ENCODE measurements at regions not wholly inside any gene's neighbourhood (a gene's known extent, or its start where the extent isn't known, plus 50 kb on each side); places are given as distances from the start of the nearest gene placed in this dataset.

GRCh38 chr18:72637299-72637698 is 93.2 kb upstream of the CBLN2 start:
- intact Hi-C loops (cut with DNase I), result no loop called here
- WGBS, 2 donors, result 70 to 77% methylated on average over 6 of the region's 6 CpGs
- DNase-seq, result no peak
- no peak overlapping the region for H3K27ac ChIP-seq
- no peaks in the 10 kb centered on the region for H3K27me3 ChIP-seq
- no peaks in the 10 kb centered on the region for H3K36me3 ChIP-seq
- H3K9me3 ChIP-seq, result no peaks in the 10 kb centered on the region
- H3K4me1 ChIP-seq, result no peaks in the 10 kb centered on the region
- no peak overlapping the region for H3K4me3 ChIP-seq
- TF ChIP-seq POLR2A (IDR thresholded peaks at IDR 0.05) (no peak), POLR2AphosphoS5 (IDR thresholded peaks at IDR 0.05) (no peak), EP300 (IDR thresholded peaks at IDR 0.05) (no peak), CTCF (IDR thresholded peaks at IDR 0.05) (no peak)

- H3K9me3 ChIP-seq, result no peaks in the 10 kb centered on the region
- H3K4me1 ChIP-seq, result no peaks in the 10 kb centered on the region
- DNase-seq, result no peak
- no peak overlapping the region for H3K4me3 ChIP-seq
- no peaks in the 10 kb centered on the region for H3K27me3 ChIP-seq
- H3K27ac ChIP-seq, result no peak overlapping the region
- TF ChIP-seq CTCF (IDR thresholded peaks at IDR 0.05) (no peak), EP300 (IDR thresholded peaks at IDR 0.05) (no peak), POLR2A (IDR thresholded peaks at IDR 0.05) (no peak), POLR2AphosphoS5 (IDR thresholded peaks at IDR 0.05) (no peak)
- intact Hi-C loops (cut with DNase I), result no loop called here
- no peaks in the 10 kb centered on the region for H3K36me3 ChIP-seq
Observed at GRCh38 chr18:72636611-72637010, 92.5 kb upstream of the CBLN2 start.

GRCh38 chr18:72634500-72634899 is 90.4 kb upstream of the CBLN2 start:
- H3K4me1 ChIP-seq, result no peaks in the 10 kb centered on the region
- DNase-seq, result no peak
- H3K4me3 ChIP-seq, result no peak overlapping the region
- intact Hi-C loops (cut with DNase I), result no loop called here
- 53 to 57% methylated on average over 2 of the region's 2 CpGs for WGBS, 2 donors
- no peaks in the 10 kb centered on the region for H3K27me3 ChIP-seq
- no peaks in the 10 kb centered on the region for H3K9me3 ChIP-seq
- TF ChIP-seq POLR2A (IDR thresholded peaks at IDR 0.05) (no peak), EP300 (IDR thresholded peaks at IDR 0.05) (no peak), POLR2AphosphoS5 (IDR thresholded peaks at IDR 0.05) (no peak), CTCF (IDR thresholded peaks at IDR 0.05) (no peak)
- H3K27ac ChIP-seq, result no peak overlapping the region
- H3K36me3 ChIP-seq, result no peaks in the 10 kb centered on the region

- 71 to 77% methylated on average over 5 of the region's 5 CpGs for WGBS, 2 donors
- no peak for TF ChIP-seq CTCF (IDR thresholded peaks at IDR 0.05)
- no peak for TF ChIP-seq EP300 (IDR thresholded peaks at IDR 0.05)
- no peak for TF ChIP-seq POLR2AphosphoS5 (IDR thresholded peaks at IDR 0.05)
- no peak for TF ChIP-seq POLR2A (IDR thresholded peaks at IDR 0.05)
- no peaks in the 10 kb centered on the region for H3K4me1 ChIP-seq
- no peak for DNase-seq
- no peaks in the 10 kb centered on the region for H3K9me3 ChIP-seq
- no peak overlapping the region for H3K4me3 ChIP-seq
- no peaks in the 10 kb centered on the region for H3K36me3 ChIP-seq
- intact Hi-C loops (cut with DNase I), result no loop called here
- H3K27ac ChIP-seq, result no peak overlapping the region
- no peaks in the 10 kb centered on the region for H3K27me3 ChIP-seq
Observed at GRCh38 chr18:72630991-72631390, 86.8 kb upstream of the CBLN2 start.

- 51 to 57% methylated on average over 4 of the region's 4 CpGs for WGBS, 2 donors
- DNase-seq, result no peak
- H3K27ac ChIP-seq, result no peak overlapping the region
- no peaks in the 10 kb centered on the region for H3K27me3 ChIP-seq
- intact Hi-C loops (cut with DNase I), result no loop called here
- no peaks in the 10 kb centered on the region for H3K36me3 ChIP-seq
- H3K4me1 ChIP-seq, result no peaks in the 10 kb centered on the region
- TF ChIP-seq CTCF (IDR thresholded peaks at IDR 0.05) (no peak), POLR2A (IDR thresholded peaks at IDR 0.05) (no peak), POLR2AphosphoS5 (IDR thresholded peaks at IDR 0.05) (no peak), EP300 (IDR thresholded peaks at IDR 0.05) (no peak)
- H3K9me3 ChIP-seq, result no peaks in the 10 kb centered on the region
- H3K4me3 ChIP-seq, result no peak overlapping the region
Observed at GRCh38 chr18:72623444-72623843, 79.3 kb upstream of the CBLN2 start.

All from sigmoid colon (tissue), 6 donors.